ENCODE measurements at regions not wholly inside any gene's neighbourhood (a gene's known extent, or its start where the extent isn't known, plus 50 kb on each side); places are given as distances from the start of the nearest gene placed in this dataset.
"Not testable (repeated sequence)": the region's sequence is repeated elsewhere in the genome, so short reads cannot be mapped to it uniquely, and the experiment has no call there.

GRCh38 chr7:6882321-6882721 is 56.2 kb upstream of the CCZ1B start:
- not testable (repeated sequence) for DNase-seq (ENCODE audit: low read depth in 2 of 3, low spot score in 1 of 3)

- DNase-seq (ENCODE audit: low read depth in 2 of 3, low spot score in 1 of 3), result not testable (repeated sequence)
Measured at GRCh38 chr7:6883756-6884155, 57.7 kb upstream of the CCZ1B start.

GRCh38 chr7:6886198-6886597 is 60.1 kb upstream of the CCZ1B start:
- no peak for DNase-seq (ENCODE audit: low read depth in 2 of 3, low spot score in 1 of 3)

- not testable (repeated sequence) for DNase-seq (ENCODE audit: low read depth in 2 of 3, low spot score in 1 of 3)
Measured at GRCh38 chr7:6888267-6889045, 62.4 kb upstream of the CCZ1B start.

- no peak for DNase-seq (ENCODE audit: low read depth in 2 of 3, low spot score in 1 of 3)
Measured at GRCh38 chr7:6889252-6889812, 63.3 kb upstream of the CCZ1B start.

- not testable (repeated sequence) for DNase-seq (ENCODE audit: low read depth in 2 of 3, low spot score in 1 of 3)
Measured at GRCh38 chr7:6902097-6902518, 76.0 kb upstream of the CCZ1B start.

- DNase-seq (ENCODE audit: low read depth in 2 of 3, low spot score in 1 of 3), result not testable (repeated sequence)
Measured at GRCh38 chr7:6903289-6903688, 77.2 kb upstream of the CCZ1B start.

- DNase-seq (ENCODE audit: low read depth in 2 of 3, low spot score in 1 of 3), result not testable (repeated sequence)
Measured at GRCh38 chr7:6903792-6904191, 77.7 kb upstream of the CCZ1B start.

- DNase-seq (ENCODE audit: low read depth in 2 of 3, low spot score in 1 of 3), result no peak
Measured at GRCh38 chr7:6917258-6917657, 91.2 kb upstream of the CCZ1B start.

GRCh38 chr7:6919169-6919568 is 93.1 kb upstream of the CCZ1B start:
- DNase-seq (ENCODE audit: low read depth in 2 of 3, low spot score in 1 of 3), result not testable (repeated sequence)

GRCh38 chr7:6924523-6924922 is 98.4 kb upstream of the CCZ1B start:
- not testable (repeated sequence) for DNase-seq (ENCODE audit: low read depth in 2 of 3, low spot score in 1 of 3)

GRCh38 chr7:6926193-6927174 is 100.4 kb upstream of the CCZ1B start:
- not testable (repeated sequence) for DNase-seq (ENCODE audit: low read depth in 2 of 3, low spot score in 1 of 3)

GRCh38 chr7:6927643-6928042 is 101.6 kb upstream of the CCZ1B start:
- DNase-seq (ENCODE audit: low read depth in 2 of 3, low spot score in 1 of 3), result not testable (repeated sequence)

GRCh38 chr7:6929588-6929987 is 103.5 kb upstream of the CCZ1B start:
- not testable (repeated sequence) for DNase-seq (ENCODE audit: low read depth in 2 of 3, low spot score in 1 of 3)

- not testable (repeated sequence) for DNase-seq (ENCODE audit: low read depth in 2 of 3, low spot score in 1 of 3)
Measured at GRCh38 chr7:6930081-6930635, 104.1 kb upstream of the CCZ1B start.

GRCh38 chr7:6930787-6931186 is 104.7 kb upstream of the CCZ1B start:
- DNase-seq (ENCODE audit: low read depth in 2 of 3, low spot score in 1 of 3), result peak; percentile 8 to 29 (median 14)

GRCh38 chr7:6931456-6931855 is 105.4 kb upstream of the CCZ1B start:
- DNase-seq (ENCODE audit: low read depth in 2 of 3, low spot score in 1 of 3), result not testable (repeated sequence)

GRCh38 chr7:6933954-6934632 is 108.0 kb upstream of the CCZ1B start:
- DNase-seq (ENCODE audit: low read depth in 2 of 3, low spot score in 1 of 3), result not testable (repeated sequence)

GRCh38 chr7:6934981-6935380 is 108.9 kb upstream of the CCZ1B start:
- DNase-seq (ENCODE audit: low read depth in 2 of 3, low spot score in 1 of 3), result no peak

- not testable (repeated sequence) for DNase-seq (ENCODE audit: low read depth in 2 of 3, low spot score in 1 of 3)
Measured at GRCh38 chr7:6936626-6937025, 110.6 kb upstream of the CCZ1B start.
